IMR-90 (cell line): ENCODE measurements at regions not wholly inside any gene's neighbourhood (a gene's known extent, or its start where the extent isn't known, plus 50 kb on each side); places are given as distances from the start of the nearest gene placed in this dataset.

Experiments
- ATAC-seq: fragments of 200-7000 bp; cut with Tn5 transposase; 2 replicates; pipeline ENCODE4 v1.9.1; 2020; ENCODE audit warnings: low read depth, mild to moderate bottlenecking, moderate library complexity
- BruUV-seq: library from RNA; stranded (reverse); fragments of 400-500 nt; replicated peaks from 2 replicates; lab custom pipeline; 2021; lab: Mats Ljungman, UMichigan
- CTCF ChIA-PET: fragments of 300-600 bp; formaldehyde crosslinking; extraction: SDS; loops from one replicate; lab custom pipeline; 2021; ENCODE audit warnings: antibody characterized with exemption; lab: Yijun Ruan, JAX
- POLR2A ChIA-PET: fragments of 300-600 bp; sonication (Branson Sonifier 250); formaldehyde crosslinking; loops from one replicate; lab custom pipeline; 2022; ENCODE audit warnings: antibody characterized with exemption; ENCODE audit not compliant: unreplicated experiment; lab: Charles Lee
- DNase-seq: peaks from one replicate; pipeline ENCODE4 v3.0.0; 2013
- H2AFZ ChIP-seq: replicated peaks from 2 replicates; pipeline ENCODE3; 2013; ENCODE audit warnings: low read length, mild to moderate bottlenecking; ENCODE audit not compliant: poor library complexity
- H2AK5ac ChIP-seq: 2 replicates; pipeline ENCODE4 v1.6.1; 2013; ENCODE audit warnings: low read depth, low read length, inconsistent platforms
- H2AK9ac ChIP-seq: replicated peaks from 2 replicates; pipeline ENCODE3; 2013; ENCODE audit warnings: mild to moderate bottlenecking, low read depth, low read length, moderate library complexity; ENCODE audit not compliant: poor library complexity
- H2BK120ac ChIP-seq: 2 replicates; pipeline ENCODE4 v1.6.1; 2013; ENCODE audit warnings: low read depth, low read length, inconsistent platforms
- H2BK15ac ChIP-seq: 3 replicates; pipeline ENCODE4 v1.6.1; 2013; ENCODE audit warnings: low read depth, low read length, inconsistent platforms
- H2BK20ac ChIP-seq: 2 replicates; pipeline ENCODE4 v1.6.1; 2013; ENCODE audit warnings: low read depth, mild to moderate bottlenecking, inconsistent platforms, low read length, moderate library complexity
- H2BK5ac ChIP-seq: 2 replicates; pipeline ENCODE4 v1.6.1; 2013; ENCODE audit warnings: mild to moderate bottlenecking, low read depth, low read length, inconsistent platforms; ENCODE audit not compliant: poor library complexity, severe bottlenecking
- H3K14ac ChIP-seq: replicated peaks from 2 replicates; pipeline ENCODE4 v1.6.1; 2013; ENCODE audit warnings: low read depth, low read length, inconsistent platforms
- H3K18ac ChIP-seq: 2 replicates; pipeline ENCODE4 v1.6.1; 2013; ENCODE audit warnings: low read depth, low read length, control low read depth
- H3K23ac ChIP-seq: 2 replicates; pipeline ENCODE4 v1.6.1; 2013; ENCODE audit warnings: low read depth, low read length, inconsistent platforms
- H3K27ac ChIP-seq: 2 replicates; pipeline ENCODE4 v1.5.1; 2013; ENCODE audit warnings: mild to moderate bottlenecking, control low read depth, low read length; ENCODE audit not compliant: insufficient read depth
- H3K27me3 ChIP-seq: 2 replicates; pipeline ENCODE4 v1.6.1; 2013; ENCODE audit warnings: low read length; ENCODE audit not compliant: control insufficient read depth, insufficient read depth
- H3K36me3 ChIP-seq: 2 replicates; pipeline ENCODE4 v1.6.1; 2013; ENCODE audit warnings: low read length, mixed read lengths; ENCODE audit not compliant: control insufficient read depth, insufficient read depth
- H3K4ac ChIP-seq: 2 replicates; pipeline ENCODE4 v1.6.1; 2013; ENCODE audit warnings: low read depth, low read length, inconsistent platforms
- H3K4me1 ChIP-seq: 2 replicates; pipeline ENCODE4 v1.6.1; 2013; ENCODE audit warnings: low read length, mixed read lengths; ENCODE audit not compliant: control insufficient read depth, insufficient read depth
- H3K4me2 ChIP-seq: 2 replicates; pipeline ENCODE4 v1.6.1; 2013; ENCODE audit warnings: low read depth, mild to moderate bottlenecking, control low read depth, low read length, moderate library complexity
- H3K4me3 ChIP-seq: 2 replicates; pipeline ENCODE4 v1.5.1; 2013; ENCODE audit warnings: low read depth, mild to moderate bottlenecking, control low read depth, low read length, moderate library complexity; ENCODE audit not compliant: insufficient read depth
- H3K56ac ChIP-seq: 2 replicates; pipeline ENCODE4 v1.6.1; 2013; ENCODE audit warnings: low read length, inconsistent platforms; ENCODE audit not compliant: insufficient read depth; ENCODE audit errors: extremely low read depth
- H3K79me1 ChIP-seq, 2 experiments: 2 replicates each; pipeline ENCODE4 v1.6.1; 2013; ENCODE audit warnings: low read length in 2 of 2, inconsistent platforms in 1 of 2, low read depth in 1 of 2
- H3K9ac ChIP-seq: 2 replicates; pipeline ENCODE4 v1.6.1; 2013; ENCODE audit warnings: low read depth, low read length, control low read depth
- H3K9me1 ChIP-seq: 2 replicates; pipeline ENCODE4 v1.6.1; 2013; ENCODE audit warnings: low read length, inconsistent platforms; ENCODE audit not compliant: insufficient read depth
- H3K9me3 ChIP-seq: 2 replicates; pipeline ENCODE4 v1.6.1; 2013; ENCODE audit warnings: low read length; ENCODE audit not compliant: control insufficient read depth, insufficient read depth
- H4K20me1 ChIP-seq: 2 replicates; pipeline ENCODE4 v1.6.1; 2013; ENCODE audit warnings: low read length, inconsistent platforms; ENCODE audit not compliant: insufficient read depth
- H4K5ac ChIP-seq: 2 replicates; pipeline ENCODE4 v1.6.1; 2013; ENCODE audit warnings: mild to moderate bottlenecking, low read depth, low read length, control low read depth
- H4K8ac ChIP-seq, 2 experiments: 2 replicates each; pipeline ENCODE4 v1.6.1; 2013; ENCODE audit warnings: low read depth in 2 of 2, low read length in 2 of 2, control low read depth in 1 of 2, inconsistent platforms in 1 of 2
- H4K91ac ChIP-seq: 2 replicates; pipeline ENCODE4 v1.6.1; 2013; ENCODE audit warnings: low read depth, low read length, inconsistent platforms; ENCODE audit not compliant: insufficient read depth
- BHLHE40 ChIP-seq: fragments of 150-350 bp; IDR thresholded peaks from 2 replicates; pipeline ENCODE4 v1.6.1; 2016; ENCODE audit warnings: mild to moderate bottlenecking, low read depth, low read length
- CTCF ChIP-seq: conservative IDR thresholded peaks from 2 replicates; pipeline ENCODE4 v1.5.1; 2012; ENCODE audit warnings: mild to moderate bottlenecking, low read depth, low read length, improper control_type of control experiment
- ELK1 ChIP-seq: fragments of 150-350 bp; IDR thresholded peaks from 2 replicates; pipeline ENCODE4 v1.6.1; 2016; ENCODE audit warnings: low read depth, mild to moderate bottlenecking, low read length, moderate library complexity, borderline replicate concordance
- NFE2L2 ChIP-seq: fragments of 150-350 bp; IDR thresholded peaks from 2 replicates; pipeline ENCODE4 v1.6.1; 2016; ENCODE audit warnings: low read depth, mild to moderate bottlenecking, low read length
- POLR2A ChIP-seq: IDR thresholded peaks from 2 replicates; pipeline ENCODE4 v1.6.1; 2012; ENCODE audit warnings: mild to moderate bottlenecking, low read depth, low read length
- WGBS, 2 experiments: methylation state at CpG; one replicate each; pipeline versions ENCODE4 v1.1.5 to v1.1.7; 2013; ENCODE audit warnings: missing lambda C conversion rate in 2 of 2; ENCODE audit not compliant: insufficient read length in 1 of 2; ENCODE audit errors: extremely low coverage in 2 of 2; 5-methylcytosine and 5-hydroxymethylcytosine counted together
- dilution Hi-C: fragments of 300-500 bp; cut with HindIII; formaldehyde crosslinking; loops from one replicate; pipeline ENCODE4 v1.14.3; 2018; ENCODE audit warnings: low sequenced_read_pairs; ENCODE audit not compliant: unreplicated experiment
- in situ Hi-C: fragments of 300-500 bp; cut with MboI; formaldehyde crosslinking; loops from 3 replicates; pipeline ENCODE4 v1.14.3; 2019; ENCODE audit warnings: low sequenced_read_pairs, inconsistent platforms, mixed read lengths
- intact Hi-C: fragments of 100-400 bp; cut with micrococcal nuclease; formaldehyde crosslinking; loops from 2 replicates; pipeline ENCODE4 v1.10.0; 2022

GRCh38 chr2:116413659-116414058 lies 1400.8 kb upstream of the DDX18 start:
- H3K56ac ChIP-seq, result no peak overlapping the region
- intact Hi-C loops (no loop called here), in situ Hi-C loops (no loop called here), dilution Hi-C loops (no loop called here)
- no peak overlapping the region for H3K4me3 ChIP-seq
- H2BK120ac ChIP-seq, result no peak overlapping the region
- no peak overlapping the region for H3K4me2 ChIP-seq
- no peak overlapping the region for H2AK9ac ChIP-seq
- no peaks in the 10 kb centered on the region for H4K20me1 ChIP-seq
- peaks cover 15% of the 10 kb centered on the region; the same call in 1 of the 2 replicates for H3K9me3 ChIP-seq
- H3K4ac ChIP-seq, result no peak overlapping the region
- no peak for TF ChIP-seq NFE2L2
- TF ChIP-seq ELK1, result no peak
- TF ChIP-seq CTCF, result no peak
- TF ChIP-seq BHLHE40, result no peak
- TF ChIP-seq POLR2A, result no peak
- no peak overlapping the region for H4K5ac ChIP-seq
- H3K9ac ChIP-seq, result no peak overlapping the region
- no peak overlapping the region for H2BK5ac ChIP-seq
- H4K91ac ChIP-seq, result no peak overlapping the region
- no peak overlapping the region for H2BK15ac ChIP-seq
- no peak overlapping the region for H3K23ac ChIP-seq
- H3K27me3 ChIP-seq, result no peaks in the 10 kb centered on the region
- H3K79me1 ChIP-seq, result no peaks in the 10 kb centered on the region
- no peak overlapping the region for H2BK20ac ChIP-seq
- DNase-seq, result no peak
- ChIA-PET POLR2A (no interaction called here), CTCF (no interaction called here)
- no TSS peak for BruUV-seq
- 62% methylated on average over 3 of the region's 5 CpGs; no CpG with 5 or more reads in 1 of the 2 experiments for WGBS, 2 experiments
- no peak overlapping the region for H4K8ac ChIP-seq
- H2AFZ ChIP-seq, result no peak overlapping the region
- no peak overlapping the region for H3K27ac ChIP-seq
- no peaks in the 10 kb centered on the region for H3K36me3 ChIP-seq
- H3K4me1 ChIP-seq, result no peaks in the 10 kb centered on the region
- no peak overlapping the region for H2AK5ac ChIP-seq
- no peak overlapping the region for H3K14ac ChIP-seq
- H3K18ac ChIP-seq, result no peak overlapping the region
- H3K9me1 ChIP-seq, result no peaks in the 10 kb centered on the region
- ATAC-seq, result no peak
